Activated CD4-positive, CD25-positive, alpha-beta regulatory T cell (primary cell): ENCODE measurements at regions not wholly inside any gene's neighbourhood (a gene's known extent, or its start where the extent isn't known, plus 50 kb on each side); places are given as distances from the start of the nearest gene placed in this dataset.

Experiments used
- DNase-seq, 4 experiments: peaks; one replicate each; lab custom pipeline; 2025; lab: John Stamatoyannopoulos, UW

DNA sequence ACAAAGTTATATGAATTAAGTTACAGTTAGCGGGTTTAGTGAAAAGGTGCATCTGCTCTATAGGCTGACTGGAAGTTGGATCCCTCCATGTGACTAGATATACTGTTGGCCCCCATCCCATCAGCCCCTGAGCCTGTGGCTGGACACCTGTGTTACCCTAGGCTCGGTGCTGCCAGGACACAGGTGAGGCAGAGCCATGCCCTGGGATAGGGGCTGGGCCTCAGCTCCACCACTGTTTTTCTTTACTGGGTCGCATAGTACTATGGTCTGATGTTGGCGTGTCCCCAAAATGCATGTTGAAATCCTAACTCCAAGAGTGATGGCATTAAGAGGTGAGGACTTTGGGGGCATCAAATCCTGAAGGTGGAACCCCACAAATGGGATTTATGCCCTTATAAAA is 638.6 kb upstream of the ID2 start:
- no peak for DNase-seq

DNA sequence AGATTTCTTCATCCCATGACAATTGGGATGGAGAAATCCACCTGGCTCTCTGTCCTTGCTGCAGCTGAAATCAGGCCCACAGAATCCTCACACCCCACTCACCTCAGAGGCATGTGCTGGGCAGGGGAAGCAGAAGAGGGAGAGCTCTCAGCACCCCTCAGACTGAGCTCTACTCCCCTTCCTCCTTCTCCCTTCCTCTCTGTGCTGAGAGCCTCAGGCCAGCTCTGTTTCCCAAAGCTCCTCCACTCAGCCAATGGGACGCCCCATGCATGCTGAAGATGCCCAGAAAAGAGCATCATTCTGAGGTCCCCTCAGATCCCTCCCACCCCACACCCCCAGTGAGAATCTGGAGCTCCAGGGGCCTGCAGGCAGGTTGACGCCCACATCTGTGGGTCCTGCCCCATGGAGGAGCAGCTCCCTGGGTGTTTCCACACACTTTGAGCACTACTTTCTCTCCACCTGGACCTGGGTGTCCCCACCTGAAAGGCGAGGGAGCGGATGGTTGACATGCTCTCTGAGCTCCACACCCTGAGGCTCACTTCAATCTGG is 637.7 kb upstream of the ID2 start:
- no peak for DNase-seq

GRCh38 chr2:8045081-8045614 is 636.7 kb upstream of the ID2 start:
- DNase-seq: no peak

GRCh38 chr2:8046849-8047248 is 635.0 kb upstream of the ID2 start:
- no peak for DNase-seq

- DNase-seq: no peak
Measured at GRCh38 chr2:8049176-8049575, 632.7 kb upstream of the ID2 start.

DNA sequence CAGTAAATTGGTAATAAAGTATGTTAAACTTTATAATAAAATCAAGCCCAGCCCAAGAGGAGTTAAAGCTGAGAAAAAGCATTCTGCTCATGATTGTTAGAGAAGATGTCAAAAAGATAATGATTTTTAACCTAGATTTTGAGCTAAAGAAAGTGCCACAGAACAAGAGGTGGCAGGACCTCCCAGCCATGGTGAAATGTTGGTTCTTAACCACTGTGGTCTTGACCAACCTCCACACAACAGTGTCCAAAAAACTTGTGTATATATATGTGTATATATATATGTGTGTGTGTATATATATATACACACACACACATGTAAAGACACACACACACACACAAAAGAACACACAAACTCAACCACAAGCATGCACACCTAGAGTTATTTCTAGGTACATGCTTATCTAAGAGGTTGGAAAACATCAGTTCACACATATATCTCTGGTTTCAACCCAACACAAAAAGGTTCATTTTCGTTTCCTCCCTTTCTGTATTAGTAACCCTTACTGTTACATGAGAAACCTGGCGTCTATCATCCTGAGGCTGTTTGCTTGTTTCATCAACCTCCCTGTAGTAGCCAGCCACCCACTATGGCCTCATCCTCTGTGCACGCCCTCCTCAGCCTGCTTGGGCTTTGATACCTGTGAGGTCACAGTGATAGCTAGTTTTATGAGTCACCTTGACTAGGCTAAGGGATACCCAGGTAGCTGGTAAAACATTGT is 631.8 kb upstream of the ID2 start:
- no peak for DNase-seq

DNA sequence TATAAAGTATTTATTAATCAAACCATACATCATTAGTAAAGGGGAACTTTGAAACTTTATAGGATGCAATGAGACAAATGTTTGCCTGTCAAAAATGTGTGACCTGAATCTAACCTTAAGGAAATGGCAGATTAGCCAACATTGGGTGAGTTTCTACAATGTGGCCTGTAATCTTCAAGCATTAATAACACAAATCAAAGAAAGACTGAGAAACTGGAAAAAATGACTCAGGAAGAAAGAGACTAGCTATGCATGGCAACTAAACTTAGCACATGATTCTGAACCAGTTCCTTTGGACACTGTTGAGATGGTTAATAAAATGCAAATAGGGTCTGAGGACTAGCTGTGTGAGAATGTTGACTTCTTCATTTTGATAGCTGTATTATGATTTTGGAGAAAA is 628.6 kb upstream of the ID2 start:
- no peak for DNase-seq

GRCh38 chr2:8054070-8054469 is 627.8 kb upstream of the ID2 start:
- DNase-seq: no peak

GRCh38 chr2:8058652-8059051 is 623.2 kb upstream of the ID2 start:
- no peak for DNase-seq

- DNase-seq: no peak
Measured at GRCh38 chr2:8059255-8059654, 622.6 kb upstream of the ID2 start.

- no peak for DNase-seq
Measured at GRCh38 chr2:8059794-8060193, 622.1 kb upstream of the ID2 start.

GRCh38 chr2:8061219-8061618 is 620.6 kb upstream of the ID2 start:
- no peak for DNase-seq

- DNase-seq: no peak
Measured at GRCh38 chr2:8064603-8065002, 617.3 kb upstream of the ID2 start.

DNA sequence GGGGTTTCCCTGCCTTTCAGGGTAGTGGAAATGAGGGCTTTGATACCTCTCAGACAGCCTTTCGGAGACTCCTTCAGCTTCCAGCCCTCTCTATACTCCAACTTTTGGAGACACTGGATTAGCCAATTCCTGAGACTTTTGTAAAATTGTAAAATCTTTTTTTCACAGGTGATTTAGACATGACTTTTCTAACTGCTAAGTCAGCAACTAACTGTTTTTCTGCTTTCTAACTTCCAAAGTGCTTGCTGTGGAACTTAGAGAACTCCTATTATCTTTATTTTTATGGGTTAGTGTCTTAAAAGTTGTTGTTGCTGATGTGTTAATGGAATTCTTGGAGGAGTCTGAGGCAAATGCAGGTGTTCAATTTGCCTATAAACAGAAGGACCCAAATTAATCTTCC is 616.7 kb upstream of the ID2 start:
- no peak for DNase-seq

DNA sequence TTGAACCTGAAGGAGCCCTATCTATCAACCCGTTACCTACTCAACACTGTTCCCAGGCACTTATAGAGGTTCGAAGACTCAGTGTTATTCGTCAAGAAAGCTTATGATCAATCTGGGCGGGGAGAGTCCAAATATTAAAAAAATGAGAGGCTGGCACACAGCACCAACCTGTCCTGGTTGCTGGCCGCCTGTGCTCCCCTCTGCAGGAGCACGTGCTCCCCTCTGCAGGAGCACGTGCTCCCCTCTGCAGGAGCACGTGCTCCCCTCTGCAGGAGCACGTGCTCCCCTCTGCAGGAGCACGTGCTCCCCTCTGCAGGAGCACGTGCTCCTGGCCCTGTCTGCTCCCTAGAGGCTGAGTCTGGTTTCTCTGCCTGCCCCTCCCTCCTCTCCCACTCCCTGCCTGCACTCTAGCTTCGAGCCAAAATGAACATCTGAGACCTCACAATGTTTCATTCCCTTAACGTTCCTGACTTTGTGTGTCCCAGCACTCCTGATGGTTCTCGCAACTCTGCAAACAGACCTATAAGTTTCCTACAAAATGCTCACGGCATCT is 614.0 kb upstream of the ID2 start:
- DNase-seq: no peak

- DNase-seq: no peak
Measured at GRCh38 chr2:8072907-8073306, 608.9 kb upstream of the ID2 start.

DNA sequence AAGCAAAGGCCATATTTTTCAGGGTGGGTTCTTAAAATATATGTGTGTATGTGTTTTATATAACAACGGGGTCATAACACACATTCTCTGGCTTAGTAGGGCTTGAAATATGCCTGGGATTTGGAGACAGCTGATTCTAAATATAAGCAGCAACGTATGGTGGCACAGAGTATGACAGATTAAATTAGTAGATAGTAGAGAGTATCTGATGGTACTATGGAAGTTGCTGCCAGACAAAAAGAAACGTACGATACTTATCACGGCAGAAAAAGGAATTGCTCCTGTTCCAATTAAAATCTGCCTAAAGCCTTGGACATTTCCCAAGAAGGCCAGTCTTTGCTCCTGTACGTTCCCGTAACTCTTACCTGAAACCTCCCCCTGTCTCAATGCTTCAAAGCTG is 607.9 kb upstream of the ID2 start:
- no peak for DNase-seq

DNA sequence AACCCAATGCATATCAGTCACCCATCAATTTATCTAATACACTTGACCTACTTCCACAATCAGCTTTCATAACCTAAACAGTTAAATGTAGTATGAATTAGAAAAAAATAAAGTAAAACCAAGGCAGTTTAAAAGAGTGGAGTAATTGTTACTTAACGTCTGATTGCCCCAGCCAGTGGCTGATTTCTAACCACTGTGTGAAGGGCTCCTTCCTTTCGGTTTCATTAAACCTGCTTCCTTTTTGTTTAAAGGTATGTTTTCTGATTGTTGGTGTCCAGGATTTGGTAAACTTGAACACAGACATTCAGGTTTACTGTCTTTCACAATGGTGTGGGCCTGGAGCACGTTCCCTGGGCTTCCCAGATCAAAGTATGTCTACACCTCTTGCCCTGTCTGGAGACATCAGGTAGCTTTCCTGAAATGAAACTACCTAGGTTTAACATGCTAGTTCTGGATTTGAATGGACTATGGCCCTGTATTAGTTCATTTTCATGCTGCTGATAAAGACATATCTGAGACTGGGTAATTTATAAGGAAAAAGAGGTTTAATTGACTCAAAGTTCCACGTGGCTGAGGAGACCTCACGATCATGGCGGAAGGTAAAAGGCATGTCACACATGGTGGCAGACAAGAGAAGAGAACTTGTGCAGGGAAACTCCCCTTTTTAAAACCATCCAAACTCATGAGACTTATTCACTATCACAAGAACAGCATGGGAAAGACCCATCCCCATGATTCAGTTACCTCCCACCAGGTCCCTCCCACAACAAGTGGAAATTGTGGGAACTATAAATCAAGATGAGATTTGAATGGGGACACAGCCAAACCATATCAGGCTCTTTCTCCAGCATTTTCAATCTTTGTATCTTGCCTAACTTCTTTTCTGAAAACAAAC is 605.2 kb upstream of the ID2 start:
- no peak for DNase-seq

GRCh38 chr2:8078705-8079104 is 603.2 kb upstream of the ID2 start:
- DNase-seq: no peak

DNA sequence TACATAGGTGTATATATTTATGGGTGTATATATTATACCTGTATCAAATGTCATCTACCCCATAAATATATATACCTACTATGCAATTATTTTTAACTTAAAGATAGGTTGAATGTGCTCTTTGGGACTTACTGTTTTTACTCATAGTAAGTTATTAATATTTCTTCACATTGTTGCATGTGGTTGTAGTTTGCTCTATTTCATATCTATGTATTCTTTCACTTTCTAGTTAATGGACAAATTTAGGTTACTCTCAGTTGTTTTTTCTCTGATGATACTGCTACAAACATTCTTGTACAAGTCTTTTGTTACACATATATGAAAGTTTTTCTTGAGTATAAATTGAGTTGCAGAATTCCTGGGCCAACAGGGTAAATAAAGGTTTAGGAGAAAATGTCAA is 601.8 kb upstream of the ID2 start:
- no peak for DNase-seq

- no peak for DNase-seq
Measured at GRCh38 chr2:8081130-8081529, 600.7 kb upstream of the ID2 start.

- DNase-seq: no peak
Measured at GRCh38 chr2:8082840-8083239, 599.0 kb upstream of the ID2 start.

- DNase-seq: no peak
Measured at GRCh38 chr2:8086357-8086756, 595.5 kb upstream of the ID2 start.
